ENCODE measurements at regions not wholly inside any gene's neighbourhood (a gene's known extent, or its start where the extent isn't known, plus 50 kb on each side); places are given as distances from the start of the nearest gene placed in this dataset.
"Not testable (repeated sequence)": the region's sequence is repeated elsewhere in the genome, so short reads cannot be mapped to it uniquely, and the experiment has no call there.

GRCh38 chr4:173722075-173722474 is 192.0 kb upstream of the HAND2 start:
- no peaks in the 10 kb centered on the region for H3K27me3 ChIP-seq (ENCODE audit: insufficient read depth, low read length)
- no CpG with 5 or more reads among the region's 1 CpG for WGBS (ENCODE audit: extremely low coverage, insufficient read length, low lambda C conversion rate)
- H3K4me2 ChIP-seq (ENCODE audit: insufficient read depth, insufficient read length, low read length), result no peak overlapping the region
- H3K27ac Mint-ChIP-seq, result no peak overlapping the region
- peaks cover 11 to 15% of the 10 kb centered on the region in 2 experiments; a peak in 4 of 5 replicates for H3K9me3 Mint-ChIP-seq
- H4K8ac ChIP-seq (replicated peaks; ENCODE audit: insufficient read length, low read depth, low read length), result no peak overlapping the region
- H3K27ac ChIP-seq (ENCODE audit: insufficient read length, low read depth, low read length), result no peak overlapping the region
- no peak overlapping the region for H3K9ac ChIP-seq (ENCODE audit: extremely low read depth, insufficient read length, low read length)
- H2BK120ac ChIP-seq (ENCODE audit: low read depth, low read length, poor library complexity, severe bottlenecking), result no peak overlapping the region
- no peaks in the 10 kb centered on the region for H3K9me3 ChIP-seq (ENCODE audit: control insufficient read depth, low read depth, low read length)
- no peaks in the 10 kb centered on the region for H3K23me2 ChIP-seq (ENCODE audit: insufficient read length, low read depth, low read length, poor library complexity, severe bottlenecking)
- no peaks in the 10 kb centered on the region for H3K79me1 ChIP-seq (ENCODE audit: insufficient read depth, low read depth, low read length, poor library complexity, severe bottlenecking)
- no peaks in the 10 kb centered on the region for H3K4me1 Mint-ChIP-seq
- TF ChIP-seq, protein P1, sequence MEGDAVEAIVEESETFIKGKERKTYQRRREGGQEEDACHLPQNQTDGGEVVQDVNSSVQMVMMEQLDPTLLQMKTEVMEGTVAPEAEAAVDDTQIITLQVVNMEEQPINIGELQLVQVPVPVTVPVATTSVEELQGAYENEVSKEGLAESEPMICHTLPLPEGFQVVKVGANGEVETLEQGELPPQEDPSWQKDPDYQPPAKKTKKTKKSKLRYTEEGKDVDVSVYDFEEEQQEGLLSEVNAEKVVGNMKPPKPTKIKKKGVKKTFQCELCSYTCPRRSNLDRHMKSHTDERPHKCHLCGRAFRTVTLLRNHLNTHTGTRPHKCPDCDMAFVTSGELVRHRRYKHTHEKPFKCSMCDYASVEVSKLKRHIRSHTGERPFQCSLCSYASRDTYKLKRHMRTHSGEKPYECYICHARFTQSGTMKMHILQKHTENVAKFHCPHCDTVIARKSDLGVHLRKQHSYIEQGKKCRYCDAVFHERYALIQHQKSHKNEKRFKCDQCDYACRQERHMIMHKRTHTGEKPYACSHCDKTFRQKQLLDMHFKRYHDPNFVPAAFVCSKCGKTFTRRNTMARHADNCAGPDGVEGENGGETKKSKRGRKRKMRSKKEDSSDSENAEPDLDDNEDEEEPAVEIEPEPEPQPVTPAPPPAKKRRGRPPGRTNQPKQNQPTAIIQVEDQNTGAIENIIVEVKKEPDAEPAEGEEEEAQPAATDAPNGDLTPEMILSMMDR (conservative IDR thresholded peaks at IDR 0.05), result no peak
- no peak overlapping the region for H2BK5ac ChIP-seq (ENCODE audit: insufficient read length, low read length)
- no peak overlapping the region for H3T11ph ChIP-seq (ENCODE audit: low read length)
- no peak overlapping the region for H3K23ac ChIP-seq (ENCODE audit: insufficient read length, low read depth, low read length)
- no peak overlapping the region for H3K14ac ChIP-seq (ENCODE audit: insufficient read depth, low read length)
- no peak overlapping the region for H2BK20ac ChIP-seq (ENCODE audit: low read depth, low read length, poor library complexity, severe bottlenecking)
- H3K4me3 Mint-ChIP-seq, result no peak overlapping the region
- no peak overlapping the region for H2BK12ac ChIP-seq (ENCODE audit: insufficient read length, low read depth, low read length)
- no peak overlapping the region for H3K56ac ChIP-seq (ENCODE audit: insufficient read length, low read depth, low read length)
- no peak overlapping the region for H2BK15ac ChIP-seq (ENCODE audit: low read depth, low read length)
- no peaks in the 10 kb centered on the region for H4K20me1 ChIP-seq (ENCODE audit: control insufficient read depth, insufficient read depth, insufficient read length)
- no peak overlapping the region for H3K18ac ChIP-seq (ENCODE audit: insufficient read length, low read depth, low read length)
- H2AFZ ChIP-seq (ENCODE audit: low read length), result no peak overlapping the region
- H3K27me3 Mint-ChIP-seq (ENCODE audit: low read depth), result peaks cover 15% of the 10 kb centered on the region
- no peaks in the 10 kb centered on the region for H3K4me1 ChIP-seq (ENCODE audit: insufficient read depth, low read length)
- no peak overlapping the region for H4K91ac ChIP-seq (ENCODE audit: insufficient read length, low read depth, low read length)
- no peak overlapping the region for H2AK5ac ChIP-seq (ENCODE audit: insufficient read length, low read length)
- H4K5ac ChIP-seq (ENCODE audit: insufficient read length, low read depth, low read length), result no peak overlapping the region
- no peaks in the 10 kb centered on the region for H3K79me2 ChIP-seq (ENCODE audit: insufficient read depth, low read length)
- H3K36me3 Mint-ChIP-seq (ENCODE audit: insufficient read depth in 1 of 3, low read depth in 3 of 3), result peaks cover 2 to 12% (median 5%) of the 10 kb centered on the region in 3 experiments; a peak in 6 of 7 replicates
- DNase-seq, result no peak
- no peak overlapping the region for H3K4ac ChIP-seq (ENCODE audit: low read depth, low read length)

GRCh38 chr4:173718504-173718903 is 188.5 kb upstream of the HAND2 start:
- H2BK20ac ChIP-seq (ENCODE audit: low read depth, low read length, poor library complexity, severe bottlenecking); H2BK5ac ChIP-seq (ENCODE audit: insufficient read length, low read length): not testable (repeated sequence)

More at GRCh38 chr4:173718504-173718903, 188.5 kb upstream of the HAND2 start:
- not testable (repeated sequence) for H2BK12ac ChIP-seq (ENCODE audit: insufficient read length, low read depth, low read length); H3K9me3 ChIP-seq (ENCODE audit: control insufficient read depth, low read depth, low read length); H3K14ac ChIP-seq (ENCODE audit: insufficient read depth, low read length); H3K27me3 ChIP-seq (ENCODE audit: insufficient read depth, low read length); H4K20me1 ChIP-seq (ENCODE audit: control insufficient read depth, insufficient read depth, insufficient read length); H3K79me2 ChIP-seq (ENCODE audit: insufficient read depth, low read length); DNase-seq; H2BK120ac ChIP-seq (ENCODE audit: low read depth, low read length, poor library complexity, severe bottlenecking); H3T11ph ChIP-seq (ENCODE audit: low read length); H3K4ac ChIP-seq (ENCODE audit: low read depth, low read length); H2AK5ac ChIP-seq (ENCODE audit: insufficient read length, low read length); H4K5ac ChIP-seq (ENCODE audit: insufficient read length, low read depth, low read length); H4K8ac ChIP-seq (replicated peaks; ENCODE audit: insufficient read length, low read depth, low read length); H3K18ac ChIP-seq (ENCODE audit: insufficient read length, low read depth, low read length); H3K4me3 Mint-ChIP-seq; H2AFZ ChIP-seq (ENCODE audit: low read length); H3K4me1 ChIP-seq (ENCODE audit: insufficient read depth, low read length); H2BK15ac ChIP-seq (ENCODE audit: low read depth, low read length); H3K4me2 ChIP-seq (ENCODE audit: insufficient read depth, insufficient read length, low read length); H3K27me3 Mint-ChIP-seq (ENCODE audit: low read depth); H3K4me1 Mint-ChIP-seq; H3K9ac ChIP-seq (ENCODE audit: extremely low read depth, insufficient read length, low read length); H3K23me2 ChIP-seq (ENCODE audit: insufficient read length, low read depth, low read length, poor library complexity, severe bottlenecking); H3K79me1 ChIP-seq (ENCODE audit: insufficient read depth, low read depth, low read length, poor library complexity, severe bottlenecking); H3K23ac ChIP-seq (ENCODE audit: insufficient read length, low read depth, low read length); H3K56ac ChIP-seq (ENCODE audit: insufficient read length, low read depth, low read length); H3K27ac ChIP-seq (ENCODE audit: insufficient read length, low read depth, low read length); H4K91ac ChIP-seq (ENCODE audit: insufficient read length, low read depth, low read length); H3K27ac Mint-ChIP-seq
- Mint-ChIP-seq H3K9me3 (peaks cover 12 to 18% of the 10 kb centered on the region in 2 experiments; a peak in 4 of 5 replicates), H3K36me3 (ENCODE audit: insufficient read depth in 1 of 3, low read depth in 3 of 3) (peaks cover 5 to 16% (median 6%) of the 10 kb centered on the region in 3 experiments; a peak in 6 of 7 replicates)
- WGBS (ENCODE audit: extremely low coverage, insufficient read length, low lambda C conversion rate), result no CpG with 5 or more reads among the region's 1 CpG
